Karpas-422 (cell line): ENCODE measurements at regions not wholly inside any gene's neighbourhood (a gene's known extent, or its start where the extent isn't known, plus 50 kb on each side); places are given as distances from the start of the nearest gene placed in this dataset.

Source experiments
- DNase-seq: peaks from one replicate; pipeline ENCODE4 v3.0.0-alpha.2; 2015
- H2AFZ ChIP-seq: fragments of 200-600 bp; sonication (generic); 2 replicates; pipeline ENCODE4 v1.6.1; 2014; ENCODE audit warnings: antibody characterized with exemption, low read length, mixed read lengths
- H3K27ac ChIP-seq: fragments of 200-600 bp; sonication (generic); 2 replicates; pipeline ENCODE4 v1.5.1; 2014; ENCODE audit warnings: mild to moderate bottlenecking, low read length, moderate library complexity
- H3K27me3 ChIP-seq: fragments of 200-600 bp; sonication (generic); 2 replicates; pipeline ENCODE4 v1.6.1; 2014; ENCODE audit warnings: low read length, mixed read lengths
- H3K36me3 ChIP-seq: fragments of 200-600 bp; sonication (generic); 2 replicates; pipeline ENCODE4 v1.6.1; 2014; ENCODE audit warnings: low read length, mixed read lengths; ENCODE audit not compliant: insufficient read depth
- H3K4me1 ChIP-seq: fragments of 200-600 bp; sonication (generic); 2 replicates; pipeline ENCODE4 v1.6.1; 2014; ENCODE audit warnings: mild to moderate bottlenecking, low read length, mixed read lengths
- H3K4me2 ChIP-seq: fragments of 200-600 bp; sonication (generic); 2 replicates; pipeline ENCODE4 v1.6.1; 2014; ENCODE audit warnings: low read length, low read depth, mild to moderate bottlenecking; ENCODE audit not compliant: poor library complexity, severe bottlenecking
- H3K4me3 ChIP-seq: fragments of 200-600 bp; sonication (generic); 2 replicates; pipeline ENCODE4 v1.5.1; 2014; ENCODE audit warnings: mild to moderate bottlenecking, antibody characterized with exemption, low read length, mixed read lengths
- H3K79me2 ChIP-seq: fragments of 200-600 bp; sonication (generic); 2 replicates; pipeline ENCODE4 v1.6.1; 2014; ENCODE audit warnings: mild to moderate bottlenecking, low read length, mixed read lengths
- H3K9ac ChIP-seq: fragments of 200-600 bp; sonication (generic); 2 replicates; pipeline ENCODE4 v1.6.0; 2014; ENCODE audit warnings: low read length
- H3K9me2 ChIP-seq: fragments of 200-600 bp; sonication (generic), shearing (Covaris generic); replicated peaks from 2 replicates; pipeline ENCODE4 v1.6.0; 2014; ENCODE audit warnings: mild to moderate bottlenecking, low read length, moderate library complexity; ENCODE audit not compliant: insufficient read depth
- H3K9me3 ChIP-seq: fragments of 300-700, 200-600 bp; sonication (generic); 2 replicates; pipeline ENCODE4 v1.6.1; 2014; ENCODE audit warnings: low read length, mixed read lengths
- H4K20me1 ChIP-seq: fragments of 200-600 bp; sonication (generic); 2 replicates; pipeline ENCODE4 v1.6.1; 2014; ENCODE audit warnings: mild to moderate bottlenecking, antibody characterized with exemption, low read length, low read depth; ENCODE audit not compliant: insufficient read depth

- H4K20me1 ChIP-seq, result no peaks in the 10 kb centered on the region
- no peak overlapping the region for H2AFZ ChIP-seq
- no peak overlapping the region for H3K4me2 ChIP-seq
- no peaks in the 10 kb centered on the region for H3K9me3 ChIP-seq
- H3K27ac ChIP-seq, result no peak overlapping the region
- H3K4me3 ChIP-seq, result no peak overlapping the region
- no peak overlapping the region for H3K9ac ChIP-seq
- H3K79me2 ChIP-seq, result no peaks in the 10 kb centered on the region
- H3K36me3 ChIP-seq, result no peaks in the 10 kb centered on the region
- no peaks in the 10 kb centered on the region for H3K9me2 ChIP-seq
- no peak for DNase-seq
- H3K4me1 ChIP-seq, result no peaks in the 10 kb centered on the region
- no peaks in the 10 kb centered on the region for H3K27me3 ChIP-seq
These were observed 94.1 kb upstream of the ATP1B1 start for GRCh38 chr1:169012416-169012815.

- H3K4me1 ChIP-seq, result no peaks in the 10 kb centered on the region
These were observed 92.7 kb upstream of the ATP1B1 start for GRCh38 chr1:169013821-169014220.

GRCh38 chr1:169015464-169015863, 91.0 kb upstream of the ATP1B1 start:
- Histone ChIP-seq H4K20me1 (no peaks in the 10 kb centered on the region), H3K4me2 (no peak overlapping the region), H3K27me3 (no peaks in the 10 kb centered on the region), H3K9me3 (no peaks in the 10 kb centered on the region), H3K27ac (no peak overlapping the region), H3K4me1 (no peaks in the 10 kb centered on the region), H3K79me2 (no peaks in the 10 kb centered on the region), H3K4me3 (no peak overlapping the region), H2AFZ (no peak overlapping the region), H3K9me2 (no peaks in the 10 kb centered on the region), H3K9ac (no peak overlapping the region), H3K36me3 (no peaks in the 10 kb centered on the region)
- no peak for DNase-seq

More at GRCh38 chr1:169013821-169014220, 92.7 kb upstream of the ATP1B1 start:
- no peak overlapping the region for H2AFZ ChIP-seq
- H3K4me2 ChIP-seq, result no peak overlapping the region
- H3K9ac ChIP-seq, result no peak overlapping the region
- H3K36me3 ChIP-seq, result no peaks in the 10 kb centered on the region
- no peaks in the 10 kb centered on the region for H3K79me2 ChIP-seq
- H3K27ac ChIP-seq, result no peak overlapping the region
- H3K27me3 ChIP-seq, result no peaks in the 10 kb centered on the region
- H4K20me1 ChIP-seq, result no peaks in the 10 kb centered on the region
- DNase-seq, result no peak
- no peaks in the 10 kb centered on the region for H3K9me3 ChIP-seq
- H3K9me2 ChIP-seq, result no peaks in the 10 kb centered on the region
- no peak overlapping the region for H3K4me3 ChIP-seq

GRCh38 chr1:169018751-169019150, 87.7 kb upstream of the ATP1B1 start:
- Histone ChIP-seq H3K9me2 (no peaks in the 10 kb centered on the region), H3K27ac (no peak overlapping the region), H3K4me3 (no peak overlapping the region), H3K4me2 (no peak overlapping the region), H4K20me1 (no peaks in the 10 kb centered on the region), H3K9ac (no peak overlapping the region), H3K4me1 (no peaks in the 10 kb centered on the region), H3K9me3 (no peaks in the 10 kb centered on the region), H2AFZ (no peak overlapping the region), H3K79me2 (no peaks in the 10 kb centered on the region), H3K27me3 (no peaks in the 10 kb centered on the region), H3K36me3 (no peaks in the 10 kb centered on the region)
- DNase-seq, result no peak

GRCh38 chr1:169019419-169020058, 87.0 kb upstream of the ATP1B1 start:
- no peak overlapping the region for H3K27ac ChIP-seq
- H3K79me2 ChIP-seq, result no peaks in the 10 kb centered on the region
- no peaks in the 10 kb centered on the region for H4K20me1 ChIP-seq
- H3K9me2 ChIP-seq, result no peaks in the 10 kb centered on the region
- H3K36me3 ChIP-seq, result no peaks in the 10 kb centered on the region
- no peaks in the 10 kb centered on the region for H3K4me1 ChIP-seq
- H3K9me3 ChIP-seq, result no peaks in the 10 kb centered on the region
- no peak overlapping the region for H3K9ac ChIP-seq
- no peak overlapping the region for H3K4me2 ChIP-seq
- no peak overlapping the region for H3K4me3 ChIP-seq
- H2AFZ ChIP-seq, result no peak overlapping the region
- DNase-seq, result no peak
- no peaks in the 10 kb centered on the region for H3K27me3 ChIP-seq

- Histone ChIP-seq H3K79me2 (no peaks in the 10 kb centered on the region), H2AFZ (no peak overlapping the region), H3K27me3 (no peaks in the 10 kb centered on the region), H3K4me1 (no peaks in the 10 kb centered on the region), H4K20me1 (no peaks in the 10 kb centered on the region), H3K4me2 (no peak overlapping the region), H3K4me3 (no peak overlapping the region), H3K9ac (no peak overlapping the region), H3K9me3 (no peaks in the 10 kb centered on the region), H3K27ac (no peak overlapping the region), H3K36me3 (no peaks in the 10 kb centered on the region), H3K9me2 (no peaks in the 10 kb centered on the region)
- no peak for DNase-seq
These were observed 85.8 kb upstream of the ATP1B1 start for GRCh38 chr1:169020684-169021083.

GRCh38 chr1:169022648-169023047, 83.8 kb upstream of the ATP1B1 start:
- Histone ChIP-seq H3K4me3 (no peak overlapping the region), H3K4me1 (no peaks in the 10 kb centered on the region), H3K36me3 (no peaks in the 10 kb centered on the region), H3K27me3 (no peaks in the 10 kb centered on the region), H3K9me2 (no peaks in the 10 kb centered on the region), H3K27ac (no peak overlapping the region), H3K4me2 (no peak overlapping the region), H3K79me2 (no peaks in the 10 kb centered on the region), H4K20me1 (no peaks in the 10 kb centered on the region), H3K9ac (no peak overlapping the region), H2AFZ (no peak overlapping the region), H3K9me3 (no peaks in the 10 kb centered on the region)
- DNase-seq, result no peak

GRCh38 chr1:169024255-169024654, 82.2 kb upstream of the ATP1B1 start:
- H3K79me2 ChIP-seq, result no peaks in the 10 kb centered on the region
- no peaks in the 10 kb centered on the region for H4K20me1 ChIP-seq
- H3K4me1 ChIP-seq, result no peaks in the 10 kb centered on the region
- no peaks in the 10 kb centered on the region for H3K27me3 ChIP-seq
- no peak for DNase-seq
- H2AFZ ChIP-seq, result no peak overlapping the region
- H3K4me3 ChIP-seq, result no peak overlapping the region
- H3K27ac ChIP-seq, result no peak overlapping the region
- H3K9ac ChIP-seq, result no peak overlapping the region
- H3K9me3 ChIP-seq, result no peaks in the 10 kb centered on the region
- no peaks in the 10 kb centered on the region for H3K9me2 ChIP-seq
- no peak overlapping the region for H3K4me2 ChIP-seq
- no peaks in the 10 kb centered on the region for H3K36me3 ChIP-seq
